ENCODE measurements at regions not wholly inside any gene's neighbourhood (a gene's known extent, or its start where the extent isn't known, plus 50 kb on each side); places are given as distances from the start of the nearest gene placed in this dataset.

DNA sequence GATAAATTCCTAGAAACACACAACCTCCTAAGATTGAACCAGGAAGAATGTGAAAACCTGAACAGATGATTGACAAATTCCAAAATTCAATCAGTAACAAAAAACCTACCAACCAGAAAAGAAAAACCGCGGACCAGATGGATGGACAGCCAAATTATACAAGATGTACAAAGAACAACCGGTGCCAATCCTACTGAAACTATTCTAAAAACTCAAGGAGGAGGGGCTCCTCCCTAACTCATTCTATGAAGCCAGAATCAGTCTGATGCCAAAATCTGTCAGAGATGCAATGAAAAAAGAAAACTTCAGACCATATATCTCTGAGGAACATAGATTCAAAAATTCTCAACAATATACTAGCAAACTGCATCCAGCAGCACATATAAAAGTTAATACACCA lies 262.4 kb upstream of the DAB1 start:
- no peak for DNase-seq

DNA sequence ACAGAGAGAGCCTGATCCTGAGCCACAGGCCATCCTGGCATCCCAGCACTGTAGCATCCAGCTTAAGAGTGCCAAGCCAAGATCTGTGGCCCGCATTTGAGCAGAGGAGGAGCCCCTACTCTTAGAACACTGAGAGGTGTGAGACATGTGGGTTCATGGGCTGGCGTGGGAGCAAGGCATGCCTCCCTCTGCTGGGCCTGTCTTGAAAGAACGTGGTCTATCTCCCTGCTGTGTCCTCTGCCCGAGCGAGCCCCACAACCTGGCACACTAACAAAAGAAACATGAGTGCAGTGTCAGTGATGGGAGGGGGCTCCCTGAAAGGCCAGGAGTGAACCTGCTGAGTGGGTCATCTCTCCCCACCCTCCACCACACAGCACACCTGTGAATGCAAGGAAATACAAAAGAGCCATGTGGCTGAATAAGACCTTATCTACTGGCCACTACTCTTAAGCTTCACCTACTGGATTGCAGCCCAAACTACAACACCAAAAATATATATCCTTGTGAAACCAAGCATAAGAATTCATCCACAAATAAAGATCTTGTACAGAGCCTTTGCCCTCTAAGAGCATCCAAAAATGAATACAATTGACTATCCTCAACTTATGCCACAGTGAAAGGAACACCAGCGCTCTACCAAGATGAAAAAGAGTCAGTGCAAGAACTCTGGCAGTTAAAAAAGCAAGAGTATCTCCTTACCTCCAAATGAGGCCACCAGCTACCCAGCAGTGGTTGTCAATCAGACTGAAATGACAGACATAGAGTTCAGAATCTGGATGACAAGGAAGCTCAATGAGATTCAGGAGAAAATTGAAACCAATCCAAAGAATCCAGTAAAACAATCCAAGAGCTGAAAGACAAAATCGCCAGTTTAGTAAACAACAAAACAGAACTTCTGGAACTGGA lies 259.4 kb upstream of the DAB1 start:
- no peak for DNase-seq

DNA sequence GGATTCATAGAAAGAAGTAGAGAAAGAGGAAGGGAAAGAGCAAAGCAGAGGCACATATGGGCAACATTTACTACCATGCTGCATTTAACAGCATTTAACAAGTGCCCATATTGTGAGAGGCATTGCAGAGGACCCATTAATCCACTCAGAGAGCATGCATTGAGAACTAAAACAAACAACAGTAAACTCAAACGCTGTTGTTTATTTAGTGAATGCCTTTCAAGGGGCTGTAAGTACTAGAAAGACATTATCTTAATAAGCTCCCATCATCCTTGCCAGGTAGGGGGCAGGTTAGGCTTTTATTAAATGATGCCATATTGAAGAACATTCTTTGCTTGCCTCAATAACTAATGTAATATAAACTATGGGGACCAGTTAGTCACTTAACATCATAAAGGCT lies 254.3 kb upstream of the DAB1 start:
- no peak for DNase-seq

DNA sequence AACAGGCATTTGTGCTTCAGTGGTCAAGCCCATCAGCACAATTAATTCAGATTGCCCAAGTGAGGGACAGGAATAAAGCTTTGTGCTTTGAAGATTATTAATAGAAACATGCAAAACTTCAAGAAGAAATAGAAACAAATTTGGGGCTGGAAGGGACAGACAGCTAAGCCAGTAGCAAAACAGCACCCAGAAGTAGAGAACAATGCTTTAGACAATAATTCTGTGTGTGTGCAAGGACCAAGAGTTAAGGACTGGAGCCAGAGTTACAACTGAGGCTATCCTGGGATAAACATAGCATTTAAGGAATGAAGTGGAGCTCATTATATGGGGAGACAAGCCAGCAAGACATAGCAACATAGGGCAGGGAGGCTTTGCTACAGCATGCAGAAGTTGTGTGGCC lies 251.9 kb upstream of the DAB1 start:
- no peak for DNase-seq

DNA sequence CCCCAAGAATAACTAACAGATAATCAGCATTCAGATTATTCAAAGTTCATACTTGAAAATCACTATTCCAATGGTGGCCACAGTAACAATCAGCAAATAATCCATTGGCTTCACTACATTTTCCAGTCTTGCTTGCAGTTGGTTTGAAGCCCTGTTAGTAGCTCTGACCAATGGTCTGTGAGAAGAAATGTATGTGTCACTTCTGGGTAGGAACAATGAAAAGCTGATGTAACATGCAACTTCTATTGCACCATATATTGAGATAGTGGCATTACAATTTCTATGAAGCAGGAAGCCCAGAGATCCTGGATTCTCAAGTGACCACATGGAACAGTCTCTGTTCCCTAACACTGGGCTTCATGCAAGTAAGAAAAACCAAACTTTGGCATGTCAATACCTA lies 250.9 kb upstream of the DAB1 start:
- no peak for DNase-seq

DNA sequence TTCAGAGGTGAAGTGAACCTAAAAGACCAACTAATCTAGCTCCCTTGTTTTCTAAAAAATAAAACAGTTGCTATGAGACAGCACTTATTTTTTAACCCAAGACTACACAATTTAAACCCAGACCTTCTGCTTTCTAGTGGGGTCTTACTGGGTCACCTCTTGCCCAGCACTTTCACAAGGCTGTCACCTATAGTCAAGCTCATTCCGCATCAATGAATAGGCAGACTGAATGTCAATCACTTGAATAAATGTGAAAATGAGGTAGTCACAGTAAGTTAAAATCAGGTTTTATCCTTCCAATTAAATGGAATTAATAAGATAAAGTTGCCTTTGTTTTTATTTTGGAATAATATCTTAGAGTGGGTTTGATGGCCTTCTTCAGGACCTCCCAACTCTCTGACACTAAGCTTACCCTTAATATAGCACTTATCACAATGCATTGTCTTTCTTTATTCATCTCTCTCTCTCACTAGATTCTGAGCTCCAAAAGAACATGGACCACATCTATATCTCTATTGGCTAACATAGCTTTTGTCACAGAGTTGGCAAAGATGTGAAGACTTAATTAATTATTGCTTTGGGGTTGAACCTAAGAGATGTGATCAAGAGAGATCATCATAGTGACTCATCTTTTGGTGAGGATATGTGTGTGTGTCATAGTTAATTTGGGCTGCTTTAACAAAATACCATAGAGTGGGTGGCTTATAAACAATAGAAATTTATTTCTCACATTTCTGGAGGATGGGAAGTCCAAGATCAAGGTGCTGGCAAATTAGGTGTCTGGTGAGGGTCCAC lies 248.7 kb upstream of the DAB1 start:
- no peak for DNase-seq

DNA sequence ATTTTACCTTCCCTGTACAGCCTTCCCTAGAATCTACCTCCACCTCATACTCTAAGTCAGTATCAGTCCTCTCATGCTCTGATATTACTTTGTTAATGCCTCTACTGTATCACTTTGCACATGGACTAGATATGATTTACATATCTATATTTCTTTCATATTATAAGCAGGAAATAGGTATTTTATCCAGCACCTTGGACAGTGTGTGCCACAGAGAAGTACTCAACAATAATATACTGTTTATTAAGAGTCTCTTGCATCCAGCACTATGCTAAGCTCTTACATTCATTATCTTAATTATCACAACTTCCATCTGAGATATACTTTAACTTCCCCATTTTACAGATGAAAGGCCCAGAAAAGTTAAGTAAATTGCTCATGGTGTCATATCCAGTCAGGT lies 247.9 kb upstream of the DAB1 start:
- no peak for DNase-seq

DNA sequence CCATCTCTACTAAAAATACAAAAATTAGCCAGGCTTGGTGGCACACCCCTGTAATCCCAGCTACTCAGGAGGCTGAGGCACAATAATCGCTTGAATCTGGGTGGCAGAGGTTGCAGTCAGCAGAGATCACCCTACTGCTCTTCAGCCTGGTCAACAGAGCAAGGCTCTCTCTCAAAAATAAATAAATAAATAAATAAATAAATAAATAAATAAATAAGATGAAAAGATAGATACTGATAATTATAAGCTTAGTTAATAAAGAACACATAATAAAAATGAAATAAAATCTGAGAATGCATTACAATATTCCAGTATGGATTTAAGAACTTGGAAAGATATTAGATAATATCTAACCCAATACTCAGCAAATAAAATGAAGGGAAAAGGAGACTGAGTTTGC lies 235.9 kb upstream of the DAB1 start:
- DNase-seq = no peak

DNA sequence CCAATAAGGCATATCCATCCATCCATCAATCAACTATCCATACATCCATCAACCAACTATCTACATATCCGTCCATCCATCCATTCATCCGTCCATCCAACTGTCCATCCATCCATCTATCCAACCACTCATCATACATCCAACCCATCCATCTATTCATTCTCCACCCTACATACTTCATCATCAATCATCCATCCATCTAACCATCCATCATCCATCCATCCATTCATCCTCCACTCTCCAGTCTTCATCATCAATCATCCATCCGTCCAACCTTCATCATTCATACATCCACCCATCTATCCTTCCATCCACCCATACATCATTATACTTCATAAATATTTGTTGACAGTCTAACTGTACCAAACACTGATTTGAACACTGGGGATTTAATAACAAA lies 231.3 kb upstream of the DAB1 start:
- no peak for DNase-seq

DNA sequence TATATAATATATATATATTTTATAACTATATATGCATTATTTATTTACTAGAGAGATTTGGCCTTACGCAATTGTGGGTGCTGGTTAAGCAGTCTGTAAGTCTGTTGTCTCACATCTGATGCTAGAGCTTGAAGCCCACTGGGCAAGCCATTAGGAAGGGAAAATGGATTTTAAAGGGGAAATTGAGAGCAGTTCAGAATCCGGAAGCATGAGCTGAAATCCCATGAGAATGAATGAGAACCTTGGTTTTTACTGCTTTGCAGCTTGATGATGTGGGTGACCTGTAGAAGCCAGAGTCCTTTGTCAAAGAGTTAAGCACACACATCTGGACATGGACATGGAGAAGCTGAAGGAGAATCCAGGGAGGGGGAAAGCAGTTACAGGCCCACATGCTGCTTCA lies 220.8 kb upstream of the DAB1 start:
- DNase-seq = no peak

DNA sequence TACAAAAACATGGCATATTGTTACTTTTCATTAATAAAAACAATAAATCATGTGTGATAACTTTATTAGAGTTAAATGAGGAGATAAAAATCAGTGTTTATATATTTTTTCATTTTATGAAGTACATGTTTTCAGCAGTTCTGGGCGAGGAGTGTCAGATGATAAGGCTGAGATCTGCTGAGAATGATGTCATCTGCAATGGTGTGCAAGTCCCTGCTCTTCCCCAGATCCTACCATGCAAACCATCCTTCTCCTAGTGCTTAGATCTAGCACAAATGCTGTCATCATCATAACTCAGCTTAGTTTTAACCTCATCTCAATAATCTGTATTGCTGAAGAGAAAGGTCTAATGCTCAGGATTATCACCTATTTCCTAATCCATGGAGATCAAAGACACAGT lies 214.4 kb upstream of the DAB1 start:
- DNase-seq = no peak

DNA sequence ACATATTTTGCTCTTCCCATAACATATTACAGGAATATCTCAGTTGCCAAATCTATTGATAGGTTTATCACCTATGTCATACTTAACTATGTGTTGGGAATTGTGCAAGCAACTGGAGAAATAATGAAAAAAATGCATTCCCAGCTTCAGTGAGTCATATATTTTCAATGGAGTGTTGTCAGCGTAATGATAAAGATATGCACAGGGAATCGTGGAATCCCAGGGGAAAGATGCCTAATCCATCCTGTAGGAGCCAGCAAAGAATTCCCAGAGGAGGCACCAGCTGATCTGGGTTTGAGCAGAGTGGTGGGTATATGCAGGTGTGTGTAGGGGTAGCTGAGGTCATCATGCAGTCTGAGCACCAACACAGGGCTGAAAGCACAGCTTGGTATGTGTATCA lies 213.3 kb upstream of the DAB1 start:
- DNase-seq = no peak

DNA sequence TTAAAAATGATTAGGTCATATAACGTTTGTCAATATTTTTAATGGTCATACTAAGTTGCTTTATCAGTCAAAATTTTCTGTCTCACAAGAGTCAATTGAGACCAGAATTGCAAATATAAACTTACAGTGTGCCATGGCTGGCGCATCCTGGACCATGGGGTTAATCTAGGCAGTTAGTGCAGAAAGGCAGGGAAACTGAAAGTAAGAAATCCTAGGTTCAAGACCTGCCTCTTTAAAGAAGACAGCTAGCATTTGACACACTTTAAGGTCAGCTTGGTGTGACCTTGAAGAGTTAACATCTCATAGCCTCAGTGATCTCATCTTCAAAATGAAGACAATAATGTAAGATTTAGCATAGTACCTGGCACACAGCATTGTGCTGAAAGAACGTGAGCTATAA lies 210.0 kb upstream of the DAB1 start:
- no peak for DNase-seq

DNA sequence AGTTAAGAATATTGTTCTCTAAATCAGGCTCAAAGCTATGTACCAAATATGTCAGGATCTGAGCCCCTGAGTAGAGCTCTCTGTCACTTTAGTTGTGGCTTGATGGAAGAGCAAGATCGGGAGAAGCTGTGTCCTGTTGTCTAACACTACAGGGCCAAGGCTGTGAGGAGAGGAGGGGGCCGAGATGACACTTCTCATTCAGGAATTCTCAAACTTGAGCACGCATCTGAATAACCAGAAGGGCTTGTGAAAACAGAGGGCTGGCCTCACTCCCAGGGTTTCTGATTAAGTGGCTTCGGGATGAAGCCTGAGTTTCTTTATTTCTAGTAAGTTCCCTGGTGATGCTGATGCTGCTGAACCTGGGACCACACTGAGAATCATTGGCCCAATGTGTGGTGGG lies 209.2 kb upstream of the DAB1 start:
- no peak for DNase-seq

DNA sequence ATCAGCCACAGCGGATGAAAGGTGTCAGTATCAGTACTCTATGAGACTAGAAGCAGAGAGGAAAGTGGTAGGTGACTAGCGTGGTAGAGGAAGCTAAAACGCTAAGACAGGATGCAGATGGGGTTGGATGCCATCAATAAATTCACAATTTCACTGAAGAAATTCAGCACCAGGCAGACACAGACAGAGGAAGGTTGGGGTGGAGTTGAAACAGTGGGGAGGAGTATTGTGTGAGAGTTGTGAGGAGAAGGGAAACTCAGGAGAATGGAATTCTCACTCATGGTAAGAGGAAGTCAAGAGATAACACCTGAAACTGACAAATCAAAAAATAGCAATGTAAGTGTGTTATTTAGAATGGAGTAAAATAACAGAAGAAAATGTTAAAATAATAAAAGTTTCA lies 208.5 kb upstream of the DAB1 start:
- DNase-seq = no peak

DNA sequence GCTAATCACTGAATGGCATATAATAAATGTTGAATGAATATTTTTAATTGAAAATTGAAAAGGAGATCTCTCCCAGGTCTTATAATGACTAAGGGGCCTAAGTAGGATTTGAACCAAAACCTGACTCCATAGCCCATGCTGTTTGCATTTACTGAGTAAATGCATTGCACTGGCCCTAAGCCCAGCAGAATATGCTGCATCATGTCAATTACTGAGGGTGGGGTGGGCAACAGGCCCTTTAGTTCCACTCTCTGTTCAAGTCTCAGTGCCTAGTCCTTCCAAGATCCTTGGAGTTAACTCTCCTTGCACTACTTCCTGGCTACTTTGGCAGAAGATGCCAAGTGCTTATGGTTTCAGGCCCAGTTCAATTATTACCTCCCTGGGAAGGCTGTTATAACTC lies 203.8 kb upstream of the DAB1 start:
- no peak for DNase-seq

DNA sequence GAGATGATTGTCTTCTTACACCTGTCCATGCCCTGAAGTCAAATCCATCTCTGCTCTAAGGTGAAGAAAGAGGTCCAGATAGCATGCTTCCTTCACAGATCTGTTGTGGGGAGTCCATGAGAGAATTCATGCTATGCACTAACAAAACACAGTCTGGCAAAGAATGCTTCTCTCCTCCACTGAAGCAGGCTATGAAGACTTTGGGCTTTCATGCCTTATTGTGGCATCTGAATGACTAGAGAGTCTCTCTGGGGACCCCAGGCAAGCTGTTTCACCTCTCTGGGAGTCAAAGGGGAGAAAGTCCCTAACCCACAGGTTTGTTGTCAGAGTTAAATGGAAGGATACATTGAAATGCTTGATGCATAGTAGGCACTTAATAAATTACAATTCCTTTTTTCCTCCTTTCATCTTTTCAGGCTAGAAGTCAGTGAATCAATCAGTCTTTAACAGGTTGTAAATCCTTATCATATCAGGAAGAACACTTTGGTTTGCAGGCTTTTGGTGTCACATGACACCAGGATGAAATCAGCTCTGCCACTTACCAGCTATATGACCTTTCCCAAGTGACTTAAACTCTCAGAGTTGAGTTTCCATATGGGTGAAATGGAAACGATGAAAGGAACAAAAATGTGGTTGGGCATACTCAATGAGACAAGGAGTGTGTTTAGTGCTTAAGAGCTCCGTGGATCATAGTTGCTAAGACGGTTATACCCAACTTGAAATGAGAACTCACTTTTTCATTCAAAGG lies 200.1 kb upstream of the DAB1 start:
- DNase-seq = no peak

DNA sequence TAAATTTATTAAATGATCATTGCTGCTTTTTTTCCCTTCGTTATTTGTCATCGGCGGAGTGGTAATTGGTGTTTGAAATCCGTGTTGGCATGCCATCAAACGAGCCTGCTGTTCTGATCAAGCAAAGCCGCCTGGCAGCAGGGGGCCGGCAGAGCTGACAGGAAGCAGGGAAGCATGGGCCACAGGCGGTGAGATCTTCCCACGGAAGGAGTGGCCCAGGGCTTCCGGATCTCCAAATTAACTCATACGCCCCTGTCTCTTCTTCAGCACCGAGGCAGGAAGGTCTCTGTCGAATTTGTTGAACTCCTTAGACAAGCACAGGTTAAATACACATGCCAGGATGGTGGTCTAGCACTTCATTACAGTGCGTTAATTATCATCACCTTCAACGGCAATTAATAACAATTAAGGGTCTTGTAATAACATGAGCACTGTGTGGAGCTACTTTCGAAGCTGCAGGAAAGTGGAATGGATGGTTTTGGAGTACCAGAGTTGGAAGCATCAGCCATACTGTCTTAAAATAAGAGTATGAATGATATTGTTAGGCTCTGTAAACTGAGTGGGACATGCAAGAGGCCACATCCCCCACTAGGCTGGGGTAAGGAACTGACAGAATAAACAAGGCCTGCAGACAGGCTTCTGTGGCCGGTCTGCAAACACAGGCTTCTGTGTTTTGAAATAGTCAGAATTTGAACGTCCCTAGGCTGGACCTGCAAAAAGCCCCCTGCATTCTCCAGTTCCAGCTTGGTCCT lies 199.4 kb upstream of the DAB1 start:
- DNase-seq = no peak

DNA sequence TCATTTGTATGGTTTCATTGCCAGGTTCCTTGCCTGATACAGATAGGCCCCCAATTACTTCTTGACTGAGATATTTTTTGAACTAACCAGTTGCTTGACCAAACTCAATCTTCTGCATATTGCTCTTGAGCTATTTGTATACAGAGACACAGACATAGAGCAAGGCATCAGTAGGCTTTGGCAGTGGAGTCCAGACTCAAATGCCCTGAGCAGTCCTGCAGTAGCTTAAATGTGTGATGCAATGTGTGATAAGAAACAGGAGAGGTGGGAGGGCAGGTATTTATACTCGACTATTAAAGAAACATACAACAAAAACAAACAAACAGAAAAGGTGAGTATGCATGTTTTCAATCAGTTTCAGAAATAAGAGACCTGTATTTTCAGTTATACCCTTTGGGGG lies 197.9 kb upstream of the DAB1 start:
- DNase-seq = no peak

DNA sequence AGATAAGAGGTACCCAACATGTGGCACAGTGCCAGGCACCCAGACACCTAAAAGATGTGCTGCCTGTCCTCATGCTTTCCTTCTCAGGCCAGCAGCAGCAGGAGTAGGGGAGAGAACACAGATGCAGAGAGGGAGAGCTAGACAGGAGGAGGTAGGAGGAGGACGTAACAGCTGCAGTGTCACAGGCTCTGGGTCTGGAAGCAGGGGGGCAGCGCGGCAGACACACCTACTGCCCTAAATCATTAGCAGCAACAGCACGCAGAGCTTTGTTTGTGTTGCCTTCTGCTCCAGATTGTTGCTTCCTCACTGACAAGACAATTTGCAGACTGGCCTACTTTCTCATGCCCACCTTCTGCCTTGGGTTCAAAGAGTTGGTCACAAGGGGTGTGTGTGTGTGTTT lies 196.7 kb upstream of the DAB1 start:
- no peak for DNase-seq

DNA sequence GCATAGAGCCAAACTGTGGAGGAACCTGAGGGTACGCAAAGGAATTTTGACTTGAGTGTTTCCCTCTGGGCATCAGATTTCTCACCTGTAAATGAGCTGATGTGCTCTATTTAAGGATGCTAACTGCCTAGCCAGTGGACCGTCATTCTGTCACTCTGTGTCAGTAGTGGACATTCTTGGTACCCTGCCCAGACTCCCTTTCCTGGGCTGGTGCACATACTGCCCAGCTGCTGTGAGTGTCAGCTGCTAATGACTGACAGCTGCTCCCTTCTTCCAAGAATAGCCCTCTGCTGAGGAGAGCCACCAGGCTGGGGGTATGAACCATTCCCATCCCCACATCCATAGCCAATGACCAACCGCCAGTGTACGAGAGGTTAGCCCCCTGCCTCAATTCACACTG lies 193.1 kb upstream of the DAB1 start:
- DNase-seq = no peak

DNA sequence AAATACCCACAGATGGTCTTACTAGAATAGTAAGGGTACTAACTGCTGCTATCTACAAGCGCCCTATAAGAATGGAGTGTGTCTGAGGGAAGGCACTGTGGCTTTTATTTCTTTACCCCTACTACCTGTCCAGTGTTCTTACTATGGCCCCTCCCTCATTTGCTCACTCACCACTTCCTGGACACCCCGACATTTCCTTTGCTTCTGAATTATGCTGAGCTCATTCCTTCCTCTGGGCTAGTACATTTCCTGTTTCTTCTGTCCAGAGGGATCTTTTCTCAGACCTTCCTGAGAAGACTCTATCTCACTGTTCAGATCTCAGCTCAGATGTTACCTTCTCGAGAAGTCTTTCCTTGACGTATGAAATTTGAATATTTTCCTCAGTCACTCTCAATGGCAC lies 192.1 kb upstream of the DAB1 start:
- no peak for DNase-seq

DNA sequence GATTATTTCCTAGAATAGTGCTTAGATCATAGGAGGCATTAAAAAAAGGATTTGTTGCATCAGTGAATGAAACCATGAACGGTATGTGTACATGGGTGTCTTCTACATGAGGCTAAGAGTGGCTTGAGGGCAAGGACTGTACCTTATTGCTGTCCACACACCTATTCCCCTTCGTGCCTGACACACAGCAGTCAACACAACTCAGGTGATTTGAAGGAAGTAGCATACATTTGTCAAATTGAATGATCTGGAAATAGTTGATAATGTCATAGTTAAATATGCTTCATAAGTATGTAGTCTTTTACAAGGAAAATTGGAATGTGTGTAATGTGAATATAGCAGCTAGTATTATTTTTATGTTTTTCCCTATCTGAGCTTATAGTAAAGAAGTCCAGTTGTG lies 189.0 kb upstream of the DAB1 start:
- DNase-seq = no peak
